ENCODE measurements at regions not wholly inside any gene's neighbourhood (a gene's known extent, or its start where the extent isn't known, plus 50 kb on each side); places are given as distances from the start of the nearest gene placed in this dataset.

DNA sequence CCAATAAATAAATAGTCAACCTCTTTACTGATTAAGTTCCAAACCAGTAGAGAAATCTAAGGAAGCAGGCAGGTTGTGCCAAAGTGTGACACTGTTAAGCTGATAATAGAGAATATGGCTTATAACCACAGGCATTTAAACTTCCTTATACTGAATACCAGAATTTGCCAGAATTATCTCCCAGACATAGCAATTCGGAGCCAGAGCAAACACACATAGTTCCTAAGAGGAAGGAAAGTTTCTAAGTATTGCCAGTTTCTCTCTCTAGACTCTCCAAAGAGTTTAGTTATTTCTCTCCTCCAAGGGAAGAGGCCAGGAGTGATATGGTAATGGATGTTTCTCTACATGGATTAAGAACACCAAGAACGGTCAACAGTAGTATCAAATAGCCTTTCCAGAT lies 191.7 kb upstream of the CPEB2 start:
- no peaks in the 10 kb centered on the region for H3K4me1 ChIP-seq (ENCODE audit: control insufficient read depth in 2 of 3, insufficient read depth in 2 of 3, low read depth in 1 of 3, low read length in 3 of 3)
- no peaks in the 10 kb centered on the region for H3K9me3 ChIP-seq (ENCODE audit: control insufficient read depth in 2 of 3, insufficient read depth in 1 of 3, low read length in 3 of 3)
- no peaks in the 10 kb centered on the region for H3K27me3 ChIP-seq (ENCODE audit: control insufficient read depth, insufficient read depth, low read length)
- DNase-seq (no peak), FAIRE-seq (no peak)
- H3K27ac ChIP-seq (ENCODE audit: low read depth in 2 of 2, low read length in 2 of 2): no peak overlapping the region
- no peaks in the 10 kb centered on the region for H3K36me3 ChIP-seq (ENCODE audit: control insufficient read depth in 2 of 3, insufficient read depth in 3 of 3, low read length in 3 of 3)
- intact Hi-C loops (cut with DNase I): no loop called here
- TF ChIP-seq, protein P1, sequence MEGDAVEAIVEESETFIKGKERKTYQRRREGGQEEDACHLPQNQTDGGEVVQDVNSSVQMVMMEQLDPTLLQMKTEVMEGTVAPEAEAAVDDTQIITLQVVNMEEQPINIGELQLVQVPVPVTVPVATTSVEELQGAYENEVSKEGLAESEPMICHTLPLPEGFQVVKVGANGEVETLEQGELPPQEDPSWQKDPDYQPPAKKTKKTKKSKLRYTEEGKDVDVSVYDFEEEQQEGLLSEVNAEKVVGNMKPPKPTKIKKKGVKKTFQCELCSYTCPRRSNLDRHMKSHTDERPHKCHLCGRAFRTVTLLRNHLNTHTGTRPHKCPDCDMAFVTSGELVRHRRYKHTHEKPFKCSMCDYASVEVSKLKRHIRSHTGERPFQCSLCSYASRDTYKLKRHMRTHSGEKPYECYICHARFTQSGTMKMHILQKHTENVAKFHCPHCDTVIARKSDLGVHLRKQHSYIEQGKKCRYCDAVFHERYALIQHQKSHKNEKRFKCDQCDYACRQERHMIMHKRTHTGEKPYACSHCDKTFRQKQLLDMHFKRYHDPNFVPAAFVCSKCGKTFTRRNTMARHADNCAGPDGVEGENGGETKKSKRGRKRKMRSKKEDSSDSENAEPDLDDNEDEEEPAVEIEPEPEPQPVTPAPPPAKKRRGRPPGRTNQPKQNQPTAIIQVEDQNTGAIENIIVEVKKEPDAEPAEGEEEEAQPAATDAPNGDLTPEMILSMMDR (IDR thresholded peaks at IDR 0.05; ENCODE audit: borderline replicate concordance, extremely low read depth, insufficient read depth): no peak
- no peak overlapping the region for H3K9ac ChIP-seq (ENCODE audit: low read length in 3 of 3)
- H3K4me3 ChIP-seq (ENCODE audit: low read length in 3 of 3): no peak overlapping the region

DNA sequence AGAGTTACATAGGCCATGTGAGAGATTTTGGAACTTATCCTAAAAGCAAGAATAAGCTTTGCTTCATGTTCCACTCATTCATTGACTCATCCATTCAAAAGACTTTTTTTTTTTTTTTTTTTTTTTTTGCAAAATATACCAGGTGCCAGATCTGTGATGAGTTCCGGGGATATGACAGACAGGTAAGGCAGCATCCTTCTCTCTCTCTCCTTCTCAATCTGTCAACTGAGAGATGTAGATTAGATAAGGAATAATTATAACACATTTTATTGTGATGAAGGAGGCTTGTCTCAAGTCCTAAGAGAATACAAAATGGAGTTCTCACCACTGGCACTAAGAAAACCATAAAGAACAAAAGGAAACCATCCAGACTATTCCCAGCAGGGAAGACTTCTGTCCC lies 190.2 kb upstream of the CPEB2 start:
- no peak overlapping the region for H3K27ac ChIP-seq (ENCODE audit: low read depth in 2 of 2, low read length in 2 of 2)
- no peaks in the 10 kb centered on the region for H3K36me3 ChIP-seq (ENCODE audit: control insufficient read depth in 2 of 3, insufficient read depth in 3 of 3, low read length in 3 of 3)
- FAIRE-seq (no peak), DNase-seq (no peak)
- no peaks in the 10 kb centered on the region for H3K27me3 ChIP-seq (ENCODE audit: control insufficient read depth, insufficient read depth, low read length)
- intact Hi-C loops (cut with DNase I): no loop called here
- H3K9me3 ChIP-seq (ENCODE audit: control insufficient read depth in 2 of 3, insufficient read depth in 1 of 3, low read length in 3 of 3): no peaks in the 10 kb centered on the region
- H3K4me3 ChIP-seq (ENCODE audit: low read length in 3 of 3): no peak overlapping the region
- no peak overlapping the region for H3K9ac ChIP-seq (ENCODE audit: low read length in 3 of 3)
- TF ChIP-seq, protein P1 (IDR thresholded peaks at IDR 0.05; ENCODE audit: borderline replicate concordance, extremely low read depth, insufficient read depth): no peak
- H3K4me1 ChIP-seq (ENCODE audit: control insufficient read depth in 2 of 3, insufficient read depth in 2 of 3, low read depth in 1 of 3, low read length in 3 of 3): no peaks in the 10 kb centered on the region

DNA sequence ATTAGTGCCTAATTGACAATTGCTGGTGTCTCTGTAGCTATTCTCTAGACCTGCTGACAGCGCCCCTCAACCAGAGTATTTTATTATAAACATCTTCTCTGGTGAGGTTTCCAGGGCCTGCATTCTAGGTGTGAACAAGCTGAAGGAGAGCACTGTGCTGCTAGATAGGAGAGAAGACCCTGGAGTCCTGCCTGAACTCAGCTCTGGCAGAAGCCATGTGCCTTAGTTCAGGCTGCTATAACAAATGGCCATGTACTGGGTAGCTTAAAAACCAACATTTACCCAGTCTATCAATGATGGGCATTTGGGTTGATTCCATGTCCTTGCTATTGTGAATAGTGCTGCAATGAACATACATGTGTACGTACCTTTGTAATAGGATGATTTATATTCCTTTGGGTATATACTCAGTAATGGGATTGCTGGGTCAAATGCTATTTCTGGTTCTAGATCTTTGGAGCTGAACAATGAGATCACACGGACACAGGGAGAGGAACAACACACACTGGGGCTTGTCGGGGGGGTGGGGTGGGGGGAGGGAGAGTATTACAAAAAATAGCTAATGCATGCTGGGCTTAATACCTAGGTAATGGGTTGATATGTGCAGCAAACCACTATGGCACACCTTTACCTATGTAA lies 185.5 kb upstream of the CPEB2 start:
- intact Hi-C loops (cut with DNase I): no loop called here
- H3K27me3 ChIP-seq (ENCODE audit: control insufficient read depth, insufficient read depth, low read length): no peaks in the 10 kb centered on the region
- FAIRE-seq: no peak

More for the DNA sequence above, 185.5 kb upstream of the CPEB2 start:
- no peaks in the 10 kb centered on the region for H3K4me1 ChIP-seq (ENCODE audit: control insufficient read depth in 2 of 3, insufficient read depth in 2 of 3, low read depth in 1 of 3, low read length in 3 of 3)
- H3K27ac ChIP-seq (ENCODE audit: low read depth in 2 of 2, low read length in 2 of 2): no peak overlapping the region
- no peak overlapping the region for H3K4me3 ChIP-seq (ENCODE audit: low read length in 3 of 3)
- no peak overlapping the region for H3K9ac ChIP-seq (ENCODE audit: low read length in 3 of 3)
- H3K9me3 ChIP-seq (ENCODE audit: control insufficient read depth in 2 of 3, insufficient read depth in 1 of 3, low read length in 3 of 3): no peaks in the 10 kb centered on the region
- DNase-seq: no peak
- TF ChIP-seq, protein P1 (IDR thresholded peaks at IDR 0.05; ENCODE audit: borderline replicate concordance, extremely low read depth, insufficient read depth): no peak
- no peaks in the 10 kb centered on the region for H3K36me3 ChIP-seq (ENCODE audit: control insufficient read depth in 2 of 3, insufficient read depth in 3 of 3, low read length in 3 of 3)
